Daoy (cell line): ENCODE measurements at regions not wholly inside any gene's neighbourhood (a gene's known extent, or its start where the extent isn't known, plus 50 kb on each side); places are given as distances from the start of the nearest gene placed in this dataset.

Experiments used
- DNase-seq: peaks from one replicate; pipeline ENCODE4 v3.0.0-alpha.2; 2015; ENCODE audit warnings: low read depth

DNA sequence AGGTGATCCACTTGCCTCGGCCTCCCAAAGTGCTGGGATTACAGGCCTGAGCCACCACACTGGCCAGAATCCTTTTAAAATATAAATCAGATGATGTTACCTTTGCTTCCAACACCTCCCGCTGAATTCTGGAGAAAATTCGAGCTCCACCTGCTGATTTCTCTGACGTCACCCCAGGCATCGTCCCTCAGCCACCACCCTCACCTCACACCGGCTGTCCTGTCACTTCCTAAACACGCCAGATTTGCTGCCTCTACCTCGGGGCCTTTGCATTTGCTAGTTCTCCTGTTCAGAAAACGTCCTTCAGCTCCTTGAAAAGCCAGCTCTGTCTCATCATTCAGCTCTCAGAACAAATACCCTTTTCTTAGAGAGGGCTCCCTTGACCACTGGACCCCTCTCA is 57.9 kb downstream of the FBXO2 start:
- DNase-seq, result no peak

DNA sequence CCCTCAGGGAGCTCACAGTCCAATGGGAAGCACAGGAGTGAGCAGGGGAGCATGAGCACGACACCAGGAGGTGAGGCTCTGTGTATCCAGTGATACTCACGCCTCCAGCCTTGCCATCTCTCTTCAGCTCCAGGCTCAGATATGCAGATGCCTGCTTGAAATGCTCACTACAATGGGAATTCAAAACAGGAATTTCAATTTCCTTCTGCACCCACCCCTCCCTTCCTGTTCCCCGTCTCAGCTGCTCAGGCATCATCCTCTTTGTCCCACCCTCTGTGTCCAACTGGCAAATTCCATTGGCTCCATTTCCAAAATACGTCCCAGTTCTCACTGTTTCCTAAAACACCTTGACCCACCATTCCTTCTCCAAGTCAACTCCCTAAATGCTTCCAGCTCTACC is 58.9 kb downstream of the FBXO2 start:
- no peak for DNase-seq

DNA sequence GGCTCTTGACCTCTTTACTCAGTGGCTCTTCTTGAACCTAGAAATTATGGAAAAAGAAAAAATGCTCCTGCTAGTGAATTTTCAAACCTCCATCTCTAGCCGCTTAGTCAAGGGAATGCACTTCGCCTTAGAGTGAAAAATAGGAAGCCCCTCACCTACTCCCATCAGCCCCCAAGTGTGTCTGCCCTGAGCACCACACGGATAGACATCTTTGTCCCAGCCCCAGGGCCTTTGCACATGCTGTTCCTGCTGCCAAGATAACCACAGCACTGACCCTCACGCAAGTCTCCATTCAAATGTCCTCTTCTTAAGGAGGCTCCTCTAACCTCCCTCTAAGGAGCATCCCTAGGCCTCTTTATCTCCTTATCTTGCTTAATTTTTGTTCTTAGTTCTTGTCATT is 59.6 kb downstream of the FBXO2 start:
- DNase-seq, result no peak

DNA sequence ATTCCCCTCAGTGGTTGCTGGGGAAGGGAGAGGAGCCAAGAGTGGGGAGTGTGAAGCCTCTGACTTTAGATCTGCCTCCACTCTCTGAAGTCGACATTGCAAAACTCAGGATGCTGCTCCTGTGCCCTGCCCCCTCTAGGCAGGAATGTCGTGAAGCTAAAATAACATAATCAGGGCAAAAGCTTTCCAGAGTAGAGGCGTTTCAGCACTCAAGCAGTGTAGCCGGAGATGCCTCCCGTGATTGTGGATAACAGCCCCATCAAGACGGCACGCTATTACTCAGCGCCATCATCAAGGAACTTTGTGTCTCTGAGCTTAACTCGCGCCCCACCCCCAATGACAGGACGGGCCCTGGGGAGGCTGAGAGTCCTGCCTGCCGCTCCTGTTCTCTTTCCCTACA is 60.0 kb downstream of the FBXO2 start:
- peak; percentile 48 for DNase-seq

DNA sequence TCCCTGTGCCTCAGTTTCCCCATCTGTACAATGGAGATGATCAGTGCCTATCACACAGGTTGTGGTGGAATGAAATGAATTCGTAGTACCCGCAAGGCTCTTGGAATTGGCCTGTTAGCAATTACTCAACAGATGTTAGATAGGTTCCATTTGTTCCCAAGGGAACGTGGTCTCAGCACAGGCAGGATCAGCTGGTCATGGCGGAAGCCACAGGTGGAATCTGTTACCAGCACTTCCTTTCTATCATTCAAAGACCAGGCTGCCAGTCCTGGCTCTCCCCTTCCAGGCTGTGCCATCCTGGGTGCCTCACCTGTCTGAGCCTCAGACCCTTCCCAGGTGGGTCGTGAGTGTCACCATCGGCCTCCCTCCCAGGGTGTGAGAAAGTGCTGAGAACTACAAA is 61.5 kb downstream of the FBXO2 start:
- no peak for DNase-seq

DNA sequence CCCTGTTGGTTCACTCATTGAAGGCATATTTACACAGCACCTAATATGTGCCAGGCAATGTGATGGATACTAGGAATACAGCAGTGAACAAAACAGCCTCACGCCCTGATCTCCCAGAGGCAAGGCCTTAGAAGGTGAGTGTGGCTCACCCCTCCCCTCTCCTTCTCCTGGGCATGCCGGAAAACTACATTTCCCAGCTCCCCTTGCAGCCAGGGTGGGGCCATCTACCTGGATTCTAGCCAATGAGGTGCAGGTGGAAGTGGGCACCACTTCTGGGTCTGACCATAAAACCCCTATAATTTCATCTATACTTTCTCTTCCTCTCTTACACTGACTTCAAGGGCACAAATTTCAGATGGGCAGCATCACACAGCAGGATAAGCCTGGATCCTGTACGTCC is 63.8 kb downstream of the FBXO2 start:
- no peak for DNase-seq
